Uterus (tissue), 3 donors: ENCODE measurements at regions not wholly inside any gene's neighbourhood (a gene's known extent, or its start where the extent isn't known, plus 50 kb on each side); places are given as distances from the start of the nearest gene placed in this dataset.
A peak's percentile ranks its signal among the peaks of the same experiment; 100 is the strongest.

ENCODE experiments used
- DNase-seq, 2 donors: peaks; one replicate each; pipeline ENCODE4 v3.0.0-alpha.2; 2019 to 2020
- H3K27ac ChIP-seq, 2 donors: fragments of 200-600 bp; sonication (generic); 1 replicate in 1 of 2; 2 replicates in 1 of 2; pipeline ENCODE4 v1.5.1; 2016 to 2018
- H3K27me3 ChIP-seq, 2 donors: fragments of 200-600 bp; sonication (generic); one replicate each; pipeline ENCODE4 v1.5.1; 2018 to 2019; ENCODE audit warnings: control low read depth in 1 of 2
- H3K36me3 ChIP-seq, 2 donors: fragments of 200-600 bp; sonication (generic); one replicate each; pipeline ENCODE4 v1.5.1; 2019; ENCODE audit warnings: control low read depth in 1 of 2
- H3K4me1 ChIP-seq, 2 donors: fragments of 200-600 bp; sonication (generic); one replicate each; pipeline ENCODE4 v1.5.1; 2018 to 2019; ENCODE audit warnings: control low read depth in 1 of 2
- H3K4me3 ChIP-seq, 2 donors: fragments of 200-600 bp; sonication (generic); 1 replicate in 1 of 2; 2 replicates in 1 of 2; pipeline ENCODE4 v1.5.1; 2018 to 2019; ENCODE audit warnings: mild to moderate bottlenecking in 1 of 2
- H3K9me3 ChIP-seq, 2 donors: fragments of 200-600 bp; sonication (generic); one replicate each; pipeline ENCODE4 v1.5.1; 2019; ENCODE audit warnings: control low read depth in 1 of 2
- CTCF ChIP-seq, 4 experiments: fragments of 200-600 bp in 2 of 4; fragments of 450-650 bp in 2 of 4; sonication (generic) in 2 of 4; IDR thresholded peaks; one replicate each; pipeline ENCODE4 v1.5.1; 2016 to 2019; ENCODE audit warnings: antibody characterized with exemption in 4 of 4, mild to moderate bottlenecking in 2 of 4, moderate library complexity in 1 of 4
- POLR2A ChIP-seq, 2 donors: fragments of 450-650 bp; IDR thresholded peaks; one replicate each; pipeline ENCODE4 v1.6.1; 2016; ENCODE audit warnings: antibody characterized with exemption in 2 of 2, mild to moderate bottlenecking in 1 of 2, moderate library complexity in 1 of 2
- intact Hi-C: fragments of 100-400 bp; cut with DNase I; formaldehyde crosslinking; loops from one replicate; pipeline ENCODE4 v1.15.1; 2023; ENCODE audit warnings: low total_unique reads
- donor health status: DM: yes; HTN: yes; CAD: no.

- no peaks in the 10 kb centered on the region for H3K9me3 ChIP-seq
- TF ChIP-seq POLR2A (IDR thresholded peaks at IDR 0.05) (no peak), CTCF (IDR thresholded peaks at IDR 0.05) (no peak)
- intact Hi-C loops = no loop called here
- no peaks in the 10 kb centered on the region for H3K27me3 ChIP-seq
- H3K27ac ChIP-seq = no peak overlapping the region
- no peaks in the 10 kb centered on the region for H3K4me1 ChIP-seq
- H3K4me3 ChIP-seq = no peak overlapping the region
- no peaks in the 10 kb centered on the region for H3K36me3 ChIP-seq
- no peak for DNase-seq
These were observed 672.7 kb downstream of the QKI start for GRCh38 chr6:164087211-164087610.

- Histone ChIP-seq H3K27ac (no peak overlapping the region), H3K27me3 (no peaks in the 10 kb centered on the region), H3K4me3 (no peak overlapping the region), H3K9me3 (no peaks in the 10 kb centered on the region), H3K4me1 (no peaks in the 10 kb centered on the region), H3K36me3 (no peaks in the 10 kb centered on the region)
- intact Hi-C loops = no loop called here
- no peak for DNase-seq
- TF ChIP-seq POLR2A (IDR thresholded peaks at IDR 0.05) (no peak), CTCF (IDR thresholded peaks at IDR 0.05) (no peak)
These were observed 671.8 kb downstream of the QKI start for GRCh38 chr6:164086076-164086887.

- no peaks in the 10 kb centered on the region for H3K9me3 ChIP-seq
- intact Hi-C loops = no loop called here
- DNase-seq = peak in 1 of 2 donors; percentile 32
These were observed 670.9 kb downstream of the QKI start for GRCh38 chr6:164085091-164086075.

GRCh38 chr6:164079275-164079600, 664.7 kb downstream of the QKI start:
- no peak for TF ChIP-seq POLR2A (IDR thresholded peaks at IDR 0.05)
- no peak for TF ChIP-seq CTCF (IDR thresholded peaks at IDR 0.05)
- Histone ChIP-seq H3K4me3 (no peak overlapping the region), H3K9me3 (peaks cover 0 to 3% of the 10 kb centered on the region in 2 donors), H3K27ac (no peak overlapping the region), H3K27me3 (no peaks in the 10 kb centered on the region), H3K36me3 (no peaks in the 10 kb centered on the region), H3K4me1 (no peaks in the 10 kb centered on the region)
- intact Hi-C loops = no loop called here
- DNase-seq = no peak

More at GRCh38 chr6:164085091-164086075, 670.9 kb downstream of the QKI start:
- no peak for TF ChIP-seq POLR2A (IDR thresholded peaks at IDR 0.05)
- no peak for TF ChIP-seq CTCF (IDR thresholded peaks at IDR 0.05)
- Histone ChIP-seq H3K36me3 (no peaks in the 10 kb centered on the region), H3K27me3 (no peaks in the 10 kb centered on the region), H3K4me3 (no peak overlapping the region), H3K4me1 (no peaks in the 10 kb centered on the region), H3K27ac (peak overlapping the region in 1 of 2 donors; percentile 15)
